Endothelial cell of umbilical vein (primary cell): ENCODE measurements at regions not wholly inside any gene's neighbourhood (a gene's known extent, or its start where the extent isn't known, plus 50 kb on each side); places are given as distances from the start of the nearest gene placed in this dataset.

ENCODE experiments used
- BruUV-seq: library from RNA; stranded (reverse); fragments of 400-500 nt; replicated peaks from 2 replicates; lab custom pipeline; 2021; lab: Mats Ljungman, UMichigan
- CTCF ChIA-PET: fragments of 300-600, 350-600 bp; sonication (Branson Sonifier 250); formaldehyde crosslinking; loops from one replicate; lab custom pipeline; 2021; ENCODE audit warnings: antibody characterized with exemption, inconsistent platforms; lab: Charles Lee
- POLR2A ChIA-PET: fragments of 300-600, 350-600 bp; sonication (Branson Sonifier 250); formaldehyde crosslinking; loops from one replicate; lab custom pipeline; 2021; ENCODE audit warnings: antibody characterized with exemption, inconsistent platforms; lab: Charles Lee
- DNase-seq: peaks from one replicate; pipeline ENCODE4 v3.0.0-alpha.2; 2011; ENCODE audit warnings: low read depth, low spot score
- FAIRE-seq: peaks from 2 replicates; lab custom pipeline; 2011; peaks lifted over from hg19 to GRCh38; lab: Jason Lieb, UNC
- H2AFZ ChIP-seq: 2 replicates; pipeline ENCODE4 v1.6.0; 2012; ENCODE audit warnings: low read depth, low read length, control low read depth, inconsistent platforms
- H3K27ac ChIP-seq: 2 replicates; pipeline ENCODE4 v1.5.1; 2011; ENCODE audit warnings: low read depth, mild to moderate bottlenecking, control low read depth, low read length, moderate library complexity; ENCODE audit not compliant: insufficient read depth
- H3K27me3 ChIP-seq, 2 experiments: 2 replicates each; pipeline versions ENCODE4 v1.6.0 to v1.6.1; 2011; ENCODE audit warnings: low read length in 2 of 2, mixed read lengths in 1 of 2; ENCODE audit not compliant: control insufficient read depth in 2 of 2, insufficient read depth in 2 of 2
- H3K36me3 ChIP-seq, 2 experiments: 2 replicates in 1 of 2; 3 replicates in 1 of 2; pipeline ENCODE4 v1.5.1; 2011; ENCODE audit warnings: low read length in 2 of 2, mild to moderate bottlenecking in 1 of 2, moderate library complexity in 1 of 2; ENCODE audit not compliant: control insufficient read depth in 2 of 2, insufficient read depth in 2 of 2; ENCODE audit errors: extremely low read depth in 1 of 2
- H3K4me1 ChIP-seq: 3 replicates; pipeline ENCODE4 v1.5.1; 2011; ENCODE audit warnings: mild to moderate bottlenecking, low read length; ENCODE audit not compliant: control insufficient read depth, insufficient read depth; ENCODE audit errors: extremely low read depth
- H3K4me2 ChIP-seq: 2 replicates; pipeline ENCODE4 v1.6.1; 2011; ENCODE audit warnings: low read length, control low read depth, mixed read lengths; ENCODE audit not compliant: insufficient read depth
- H3K4me3 ChIP-seq, 3 experiments: fragments of 200-600 bp in 1 of 3; sonication (generic), shearing (Covaris generic) in 1 of 3; replicated peaks in 1 of 3; 2 replicates each; pipeline ENCODE4 v1.5.1; 2011 to 2016; ENCODE audit warnings: control low read depth in 3 of 3, low read length in 3 of 3, mild to moderate bottlenecking in 2 of 3, inconsistent platforms in 1 of 3, low read depth in 1 of 3, moderate library complexity in 1 of 3; ENCODE audit not compliant: insufficient read depth in 1 of 3
- H3K79me2 ChIP-seq: 2 replicates; pipeline ENCODE4 v1.6.0; 2012; ENCODE audit warnings: low read length, inconsistent platforms; ENCODE audit not compliant: control insufficient read depth, insufficient read depth
- H3K9ac ChIP-seq: replicated peaks from 2 replicates; pipeline ENCODE3; 2011; ENCODE audit warnings: low read length, control low read depth; ENCODE audit not compliant: insufficient read depth; ENCODE audit errors: extremely low read depth
- H3K9me1 ChIP-seq: replicated peaks from 3 replicates; pipeline ENCODE4 v1.6.0; 2011; ENCODE audit warnings: mild to moderate bottlenecking, low read length; ENCODE audit not compliant: control insufficient read depth, insufficient read depth; ENCODE audit errors: extremely low read depth
- H3K9me3 ChIP-seq: replicated peaks from 2 replicates; pipeline ENCODE4 v1.5.1; 2012; ENCODE audit warnings: low read length, inconsistent platforms; ENCODE audit not compliant: control insufficient read depth, insufficient read depth
- H4K20me1 ChIP-seq: replicated peaks from 2 replicates; pipeline ENCODE3; 2011; ENCODE audit warnings: mild to moderate bottlenecking, low read length; ENCODE audit not compliant: control insufficient read depth, insufficient read depth; ENCODE audit errors: extremely low read depth
- EZH2 ChIP-seq: IDR thresholded peaks from 2 replicates; pipeline ENCODE4 v1.6.1; 2012; ENCODE audit warnings: borderline replicate concordance, low read depth, mild to moderate bottlenecking, moderate library complexity, low read length, inconsistent platforms; ENCODE audit not compliant: severe bottlenecking
- POLR2A ChIP-seq: IDR thresholded peaks from 2 replicates; pipeline ENCODE4 v1.6.1; 2012; ENCODE audit warnings: low read depth, mild to moderate bottlenecking, control low read depth, low read length
- POLR2AphosphoS5 ChIP-seq: IDR thresholded peaks from 2 replicates; pipeline ENCODE4 v1.6.1; 2012; ENCODE audit warnings: low read depth, mild to moderate bottlenecking, control low read depth, low read length, moderate library complexity; ENCODE audit not compliant: insufficient read depth
- dilution Hi-C: fragments of 300-500 bp; cut with MboI; formaldehyde crosslinking; loops from one replicate; pipeline ENCODE4 v1.15.0; 2019; ENCODE audit warnings: low sequenced_read_pairs; ENCODE audit not compliant: extremely low pct_ligation_motif_present
- intact Hi-C: fragments of 100-400 bp; cut with micrococcal nuclease; formaldehyde crosslinking; loops from one replicate; pipeline ENCODE4 v1.10.0; 2022
- TF ChIP-seq, protein P1 (sequence below): IDR thresholded peaks from 2 replicates; pipeline ENCODE4 v1.6.1; 2011; ENCODE audit not compliant: insufficient read depth, insufficient read length
- TF ChIP-seq, protein P2 (sequence below), 2 donors: IDR thresholded peaks; 1 replicate in 1 of 2; 2 replicates in 1 of 2; pipeline ENCODE4 v1.5.1; 2011; ENCODE audit warnings: low read length in 2 of 2, mild to moderate bottlenecking in 2 of 2, moderate library complexity in 2 of 2, control low read depth in 1 of 2, inconsistent platforms in 1 of 2, low read depth in 1 of 2; ENCODE audit not compliant: insufficient read depth in 1 of 2; ENCODE audit errors: extremely low read depth in 1 of 2

DNA sequence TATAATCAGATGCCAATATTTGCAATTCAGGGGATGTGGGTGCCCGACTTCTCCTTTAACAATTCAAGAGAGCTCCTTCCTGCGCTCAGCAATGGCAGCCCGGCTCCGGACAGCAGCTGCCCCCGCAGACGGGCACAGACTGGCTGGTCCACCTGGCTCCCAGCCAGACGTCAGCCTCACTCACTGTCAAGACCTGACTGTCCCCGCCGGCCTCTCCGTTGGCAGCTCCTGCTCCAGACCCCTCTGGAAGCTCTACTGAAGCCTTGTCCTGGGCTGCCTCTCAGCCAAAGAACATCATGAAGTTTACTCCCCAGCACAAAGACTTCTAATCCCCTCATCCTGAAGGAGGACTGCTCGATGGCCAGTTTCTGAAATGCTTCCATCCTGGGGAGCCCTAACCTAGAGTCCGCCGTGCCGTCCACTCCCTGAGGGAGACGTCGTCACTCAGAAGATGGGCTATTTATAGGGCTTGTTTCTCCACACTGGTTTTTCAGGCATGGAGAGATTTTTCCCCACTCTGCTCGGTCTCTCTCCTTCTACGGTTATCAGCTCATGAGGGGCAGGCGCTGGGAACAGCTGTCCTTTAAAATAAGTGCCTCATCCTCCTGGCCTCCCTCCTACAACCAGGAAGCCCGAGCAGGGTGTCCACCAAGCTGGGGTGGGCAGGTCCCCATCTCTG lies 126.2 kb downstream of the RFLNA start:
- FAIRE-seq (no peak), DNase-seq (no peak)
- dilution Hi-C loops = no loop called here
- Histone ChIP-seq H3K4me1 (peaks cover 23% of the 10 kb centered on the region), H3K36me3 (peaks cover 2 to 22% of the 10 kb centered on the region in 2 experiments), H3K27me3 (no peaks in the 10 kb centered on the region), H3K9me3 (no peaks in the 10 kb centered on the region), H3K27ac (no peak overlapping the region), H3K79me2 (no peaks in the 10 kb centered on the region), H2AFZ (no peak overlapping the region), H3K4me3 (no peak overlapping the region), H3K4me2 (no peak overlapping the region), H4K20me1 (no peaks in the 10 kb centered on the region), H3K9ac (no peak overlapping the region), H3K9me1 (no peaks in the 10 kb centered on the region)
- CTCF ChIA-PET = interaction anchor here (1.1 kb wide), 1 partner anchor 22 kb away, joined by 4 read pairs; no protein-coding TSS in a partner anchor
- BruUV-seq = no TSS peak
- POLR2A ChIA-PET = no interaction called here
- intact Hi-C loops = no loop called here
- TF ChIP-seq EZH2 = no peak
- TF ChIP-seq POLR2AphosphoS5 = no peak
- TF ChIP-seq, protein P1, sequence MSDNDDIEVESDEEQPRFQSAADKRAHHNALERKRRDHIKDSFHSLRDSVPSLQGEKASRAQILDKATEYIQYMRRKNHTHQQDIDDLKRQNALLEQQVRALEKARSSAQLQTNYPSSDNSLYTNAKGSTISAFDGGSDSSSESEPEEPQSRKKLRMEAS = no peak
- TF ChIP-seq, protein P2, sequence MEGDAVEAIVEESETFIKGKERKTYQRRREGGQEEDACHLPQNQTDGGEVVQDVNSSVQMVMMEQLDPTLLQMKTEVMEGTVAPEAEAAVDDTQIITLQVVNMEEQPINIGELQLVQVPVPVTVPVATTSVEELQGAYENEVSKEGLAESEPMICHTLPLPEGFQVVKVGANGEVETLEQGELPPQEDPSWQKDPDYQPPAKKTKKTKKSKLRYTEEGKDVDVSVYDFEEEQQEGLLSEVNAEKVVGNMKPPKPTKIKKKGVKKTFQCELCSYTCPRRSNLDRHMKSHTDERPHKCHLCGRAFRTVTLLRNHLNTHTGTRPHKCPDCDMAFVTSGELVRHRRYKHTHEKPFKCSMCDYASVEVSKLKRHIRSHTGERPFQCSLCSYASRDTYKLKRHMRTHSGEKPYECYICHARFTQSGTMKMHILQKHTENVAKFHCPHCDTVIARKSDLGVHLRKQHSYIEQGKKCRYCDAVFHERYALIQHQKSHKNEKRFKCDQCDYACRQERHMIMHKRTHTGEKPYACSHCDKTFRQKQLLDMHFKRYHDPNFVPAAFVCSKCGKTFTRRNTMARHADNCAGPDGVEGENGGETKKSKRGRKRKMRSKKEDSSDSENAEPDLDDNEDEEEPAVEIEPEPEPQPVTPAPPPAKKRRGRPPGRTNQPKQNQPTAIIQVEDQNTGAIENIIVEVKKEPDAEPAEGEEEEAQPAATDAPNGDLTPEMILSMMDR (IDR thresholded peaks at IDR 0.05; ENCODE audit: extremely low read depth in 1 of 2, insufficient read depth in 1 of 2, low read depth in 1 of 2, low read length in 2 of 2) = no peak
- no peak for TF ChIP-seq POLR2A
